ENCODE measurements at regions not wholly inside any gene's neighbourhood (a gene's known extent, or its start where the extent isn't known, plus 50 kb on each side); places are given as distances from the start of the nearest gene placed in this dataset.

DNA sequence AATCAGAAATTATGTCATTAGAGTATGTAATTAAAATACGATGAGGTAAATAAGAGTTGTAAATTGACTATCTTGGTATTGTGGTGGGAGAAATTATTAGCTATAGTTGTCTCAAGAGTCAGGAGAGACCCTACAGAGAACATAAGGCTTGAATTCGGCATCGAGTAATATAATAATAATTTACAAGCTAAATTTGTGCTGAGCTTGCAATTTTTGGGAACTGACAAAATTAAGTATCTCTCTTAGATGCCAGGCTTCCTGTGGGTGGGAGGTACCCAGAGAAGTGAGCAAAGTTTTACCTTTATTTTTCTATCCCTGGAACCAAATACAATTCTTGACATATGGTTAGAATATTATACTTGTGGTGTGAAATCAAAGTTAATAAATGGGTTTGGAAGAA lies 1637.0 kb downstream of the EFNB2 start:
- DNase-seq = no peak

DNA sequence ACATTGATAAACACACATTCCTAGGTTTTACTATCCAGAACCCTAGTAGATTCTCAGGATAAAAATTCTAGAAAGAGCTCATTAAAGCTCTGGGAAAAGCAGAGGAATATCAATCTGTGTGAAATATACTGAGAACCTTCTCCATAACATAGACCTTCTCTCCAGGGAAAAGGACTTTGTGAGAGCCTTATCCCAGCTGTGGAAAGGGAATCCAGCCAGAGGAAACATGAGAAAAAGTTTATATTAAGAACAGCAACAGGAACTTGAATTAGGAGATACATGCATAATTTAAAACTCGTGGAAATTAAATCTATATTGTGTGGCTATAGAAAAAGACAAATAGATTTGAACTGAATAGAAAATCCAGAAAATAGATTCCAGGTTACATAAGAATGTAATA lies 1639.9 kb downstream of the EFNB2 start:
- DNase-seq = no peak

DNA sequence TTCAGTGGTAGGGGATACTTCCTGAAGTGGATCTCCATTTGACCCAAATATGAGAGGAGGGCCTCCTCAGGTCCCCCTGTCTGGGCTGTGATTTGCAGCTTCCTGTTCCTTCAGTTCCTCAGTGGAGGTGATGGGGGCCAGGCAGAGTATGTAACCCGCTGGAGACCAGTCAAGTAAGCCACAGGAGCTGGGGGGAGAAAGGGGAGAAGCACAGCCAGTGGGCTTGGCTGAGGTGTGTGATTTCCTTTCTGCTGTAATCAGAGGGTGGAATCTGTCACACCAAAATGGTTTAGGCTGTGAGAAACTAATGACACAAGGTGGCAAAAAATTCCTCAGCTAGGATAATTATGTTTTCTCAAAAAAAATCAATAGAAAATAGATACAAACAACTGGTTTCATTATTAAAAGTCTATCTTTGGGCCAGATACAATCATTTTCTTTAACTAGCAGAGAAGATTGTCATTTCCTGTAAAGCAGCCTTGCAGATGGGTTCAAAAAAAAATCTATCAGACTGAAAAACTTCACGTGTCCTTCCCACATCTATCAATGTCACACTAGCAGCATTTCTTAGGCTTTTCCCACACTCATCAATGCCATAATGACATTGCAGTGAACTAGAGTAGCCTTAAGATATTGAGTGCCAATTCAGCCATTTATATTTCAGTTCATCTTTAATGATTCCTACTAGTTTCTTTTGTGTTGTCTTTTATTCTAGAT lies 1660.3 kb downstream of the EFNB2 start:
- DNase-seq = no peak

DNA sequence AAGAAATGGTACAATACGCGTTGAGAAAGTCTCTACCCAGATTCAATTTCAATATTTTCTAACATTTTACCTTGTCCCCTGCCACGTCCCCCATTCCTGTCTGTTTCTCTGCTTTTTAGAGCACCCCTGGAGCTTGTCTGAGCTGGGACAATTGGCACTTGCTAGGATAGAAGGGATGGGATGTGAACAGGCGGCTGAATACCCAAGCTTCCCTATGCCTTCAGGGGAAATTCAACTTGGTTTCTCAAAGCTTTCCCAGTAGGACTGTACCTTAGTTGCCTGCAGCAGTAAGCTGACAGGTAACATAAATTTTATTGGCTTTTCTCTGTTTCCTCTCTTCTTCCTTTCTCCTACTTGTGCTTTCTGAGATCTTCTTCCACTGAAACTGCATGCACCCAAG lies 1663.3 kb downstream of the EFNB2 start:
- no peak for DNase-seq

DNA sequence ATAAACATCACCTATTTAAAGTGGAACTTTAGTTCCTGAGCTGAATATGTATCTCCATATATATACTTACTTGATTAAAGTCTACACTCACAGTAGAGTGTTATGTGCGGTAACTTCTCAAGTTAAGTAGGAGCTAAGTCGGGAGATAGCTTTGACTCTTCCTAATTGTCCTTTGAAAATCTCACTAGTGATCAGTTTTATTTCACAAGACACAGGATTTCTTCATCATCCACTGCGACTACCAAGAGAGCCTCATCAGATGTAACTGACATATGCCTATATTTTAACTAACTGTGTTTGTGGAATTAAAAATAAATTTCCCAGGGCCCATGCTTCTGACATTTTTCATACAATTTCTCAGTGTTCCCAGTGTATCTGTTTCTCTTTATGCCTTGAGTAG lies 1664.0 kb downstream of the EFNB2 start:
- DNase-seq = no peak

DNA sequence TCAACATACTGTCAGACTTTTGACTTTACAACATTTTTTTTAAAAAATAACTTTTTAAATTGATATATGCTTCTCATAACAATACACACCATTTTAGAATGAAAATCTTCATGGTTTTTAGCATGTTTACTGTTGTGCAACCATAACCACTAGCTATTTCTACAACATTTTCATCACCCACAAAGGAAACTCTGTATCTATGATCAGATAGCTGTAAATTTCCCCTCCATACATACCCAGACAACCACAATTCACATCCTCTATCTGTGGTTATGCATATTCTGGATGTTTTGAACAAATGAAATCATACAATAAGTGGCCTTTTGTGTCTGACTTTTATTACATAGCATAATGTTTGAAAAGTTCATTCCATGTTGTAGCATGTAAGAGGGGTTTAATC lies 1666.0 kb downstream of the EFNB2 start:
- DNase-seq = no peak

DNA sequence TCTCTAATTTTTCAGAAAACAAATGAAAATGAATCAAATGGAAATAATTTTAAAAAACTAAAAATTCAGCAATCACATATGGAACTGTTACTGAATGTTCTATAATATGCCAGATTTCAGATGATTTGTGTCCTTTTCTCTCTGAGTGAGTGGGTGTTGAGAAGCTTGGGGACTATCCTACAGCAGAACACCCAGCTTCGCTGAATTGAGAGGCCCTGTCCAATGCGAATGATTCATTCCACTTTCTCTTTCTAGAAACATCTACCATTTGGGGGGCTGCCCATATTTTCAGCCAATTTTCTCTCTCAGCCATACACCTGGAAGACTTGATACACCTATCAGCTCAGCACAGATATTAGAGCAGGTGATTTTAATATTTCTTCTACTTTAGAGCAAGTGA lies 1666.7 kb downstream of the EFNB2 start:
- no peak for DNase-seq

DNA sequence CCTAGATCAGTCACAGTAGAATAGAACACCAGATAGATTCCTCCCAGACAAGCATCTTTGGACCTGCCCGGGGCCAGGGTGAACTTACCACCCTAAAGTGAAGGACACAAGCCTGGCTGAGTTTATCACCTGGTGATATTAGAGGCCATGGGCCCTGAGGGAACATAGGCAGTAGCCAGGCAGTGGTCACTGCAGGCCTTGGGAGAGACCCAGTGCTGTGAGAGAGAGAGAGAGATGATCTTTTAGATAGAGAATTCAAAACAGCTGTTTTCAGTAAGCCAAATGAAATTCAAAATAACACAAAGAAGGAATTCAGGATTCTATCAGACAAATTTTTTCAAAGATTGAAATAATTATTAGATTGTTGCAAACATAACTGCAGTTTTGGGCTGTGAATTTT lies 1679.9 kb downstream of the EFNB2 start:
- no peak for DNase-seq

DNA sequence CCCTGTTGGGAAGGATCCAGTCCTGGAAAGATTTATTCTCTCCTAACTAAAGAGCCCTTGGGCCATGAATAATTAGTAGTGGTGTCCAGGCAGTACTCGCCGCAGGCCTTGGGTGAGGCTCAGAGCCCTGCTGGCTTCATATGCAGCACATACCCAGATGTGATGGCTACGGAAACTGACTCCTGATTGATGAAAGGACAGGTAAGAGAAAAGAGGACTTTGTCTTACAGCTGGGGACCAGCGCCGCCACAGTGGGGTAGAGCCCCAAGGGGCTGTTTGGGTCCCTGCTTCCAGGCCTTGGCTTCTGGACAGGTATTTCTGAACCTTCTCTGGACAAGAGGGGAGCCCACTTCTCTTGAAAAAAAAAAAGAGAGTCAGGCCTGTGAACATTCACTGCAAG lies 1680.8 kb downstream of the EFNB2 start:
- DNase-seq = no peak

DNA sequence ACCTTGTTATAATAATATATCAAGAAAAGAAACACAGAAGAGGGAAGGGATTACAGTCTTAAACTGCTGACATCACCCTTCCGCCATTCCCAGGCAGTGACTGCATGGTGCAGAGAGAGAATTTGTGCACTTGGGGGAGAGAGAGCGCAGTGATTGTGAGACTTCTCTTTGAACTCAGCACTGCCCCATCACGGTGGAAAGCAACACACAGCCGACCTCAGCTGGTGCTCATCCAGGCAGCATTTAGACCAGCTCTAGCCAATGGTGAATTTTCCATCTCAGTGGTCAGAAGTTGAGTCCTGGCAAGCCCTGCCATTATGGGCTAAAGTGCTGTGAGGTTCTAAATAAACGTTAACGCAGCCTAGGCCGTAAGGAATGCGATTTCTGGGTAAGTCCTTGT lies 1681.5 kb downstream of the EFNB2 start:
- no peak for DNase-seq

DNA sequence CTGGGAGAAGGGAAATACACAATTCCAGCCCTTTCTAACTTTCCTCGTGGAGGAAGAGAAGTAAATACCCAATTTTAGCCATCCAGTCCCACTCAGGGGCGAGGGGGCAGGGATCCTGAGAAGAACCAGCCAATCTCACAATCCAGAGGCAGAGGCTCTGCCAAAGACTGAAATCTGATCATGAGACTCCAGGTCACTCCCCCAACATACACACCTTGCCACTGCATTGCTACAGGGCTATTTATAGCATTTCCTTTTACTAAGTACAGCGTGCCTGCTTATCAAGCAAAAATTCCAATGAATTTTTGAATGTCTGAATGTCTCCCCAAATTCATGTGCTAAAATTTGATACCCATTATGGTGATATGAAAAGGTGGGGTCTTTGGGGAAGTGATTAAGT lies 1687.5 kb downstream of the EFNB2 start:
- DNase-seq = no peak

DNA sequence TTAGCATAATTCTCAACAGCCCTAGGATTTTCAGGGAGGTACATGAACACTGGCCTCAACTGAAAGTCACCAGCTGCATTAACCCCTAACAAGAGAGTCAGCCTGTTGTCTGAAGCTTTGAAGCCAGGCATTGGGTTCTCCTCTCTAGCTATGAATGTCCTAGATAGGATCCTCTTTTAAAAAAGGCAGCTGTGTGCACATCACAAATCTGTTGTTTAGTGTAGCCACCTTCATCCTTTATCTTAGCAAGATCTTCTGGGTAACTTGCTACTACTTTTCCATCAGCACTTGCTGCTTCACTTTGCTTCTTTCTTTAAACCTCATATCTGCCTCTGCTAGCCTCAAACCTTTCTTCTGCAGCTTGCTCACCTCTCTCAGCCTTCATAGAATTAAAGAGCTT lies 1692.1 kb downstream of the EFNB2 start:
- DNase-seq = no peak

DNA sequence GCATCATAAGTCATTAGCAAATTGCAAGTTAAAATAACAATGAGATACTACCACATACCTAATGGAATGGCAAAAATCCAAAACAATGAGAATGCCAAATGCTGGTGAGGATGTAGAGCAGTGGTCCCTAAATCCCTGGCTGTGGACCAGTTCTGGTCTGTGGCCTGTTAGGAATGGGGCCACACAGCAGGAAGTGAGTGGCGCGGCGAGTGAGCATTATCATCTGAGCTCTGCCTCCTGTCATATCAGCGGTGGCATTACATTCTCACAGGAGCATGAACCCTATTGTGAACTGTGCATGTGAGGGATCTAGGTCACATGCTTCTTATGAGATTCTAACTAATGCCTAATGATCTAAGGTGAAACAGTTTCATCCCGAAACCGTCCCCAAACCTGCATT lies 1694.4 kb downstream of the EFNB2 start:
- DNase-seq = no peak

DNA sequence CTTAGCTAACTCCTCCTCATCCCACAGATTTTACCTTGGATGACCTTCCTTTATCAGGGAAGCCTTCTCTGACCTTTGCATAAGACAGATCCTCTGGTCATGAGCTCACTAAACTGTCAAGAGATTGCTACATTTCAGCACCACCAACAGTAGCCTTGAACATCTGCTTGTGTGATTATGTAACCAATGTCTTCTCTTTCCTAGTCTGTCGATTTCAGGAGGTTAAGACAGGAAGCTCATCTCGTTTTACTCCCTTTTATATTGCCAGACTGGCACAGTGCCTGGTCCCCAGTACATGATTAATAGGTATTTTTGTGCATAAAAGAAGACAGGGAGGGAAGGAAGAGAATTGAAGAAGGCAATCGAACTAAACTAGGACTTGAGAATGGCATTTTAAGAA lies 1697.7 kb downstream of the EFNB2 start:
- no peak for DNase-seq

DNA sequence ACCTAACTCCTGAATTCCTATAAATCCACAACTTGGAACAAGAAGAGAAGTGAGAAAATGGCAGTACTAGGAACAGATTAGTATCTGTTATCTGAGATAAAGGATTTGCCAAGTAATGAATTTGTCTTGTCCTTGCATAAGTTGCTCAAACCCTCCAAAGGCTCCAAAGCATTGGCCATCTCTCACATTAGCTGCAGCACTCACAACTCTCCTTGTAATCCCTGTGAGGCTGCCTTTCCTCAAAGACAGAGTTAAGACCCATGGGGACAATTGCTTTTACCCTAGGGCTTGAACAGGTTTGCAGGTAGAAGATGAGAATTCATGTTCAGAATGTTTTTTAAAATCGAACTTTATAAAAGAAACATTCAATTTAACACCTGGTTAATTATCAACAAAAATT lies 1702.2 kb downstream of the EFNB2 start:
- no peak for DNase-seq

DNA sequence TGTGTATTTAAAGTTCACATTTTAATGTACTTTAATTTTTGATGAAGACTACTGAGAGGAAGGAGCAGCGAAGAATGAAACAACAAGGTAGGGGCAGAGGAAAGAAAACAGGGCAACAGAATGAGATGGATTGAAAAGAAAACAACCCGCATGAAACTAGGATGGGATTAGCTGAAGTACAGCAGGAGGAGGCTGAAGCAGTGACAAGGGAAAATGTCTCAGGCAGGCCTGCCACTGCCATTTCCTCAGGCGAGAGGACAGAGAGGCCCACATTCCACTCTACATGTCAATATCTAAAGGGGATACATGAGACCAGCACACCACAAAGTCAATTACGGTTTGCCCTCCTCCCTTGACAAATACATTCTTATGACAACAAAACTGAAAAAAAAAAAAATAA lies 1703.2 kb downstream of the EFNB2 start:
- no peak for DNase-seq

DNA sequence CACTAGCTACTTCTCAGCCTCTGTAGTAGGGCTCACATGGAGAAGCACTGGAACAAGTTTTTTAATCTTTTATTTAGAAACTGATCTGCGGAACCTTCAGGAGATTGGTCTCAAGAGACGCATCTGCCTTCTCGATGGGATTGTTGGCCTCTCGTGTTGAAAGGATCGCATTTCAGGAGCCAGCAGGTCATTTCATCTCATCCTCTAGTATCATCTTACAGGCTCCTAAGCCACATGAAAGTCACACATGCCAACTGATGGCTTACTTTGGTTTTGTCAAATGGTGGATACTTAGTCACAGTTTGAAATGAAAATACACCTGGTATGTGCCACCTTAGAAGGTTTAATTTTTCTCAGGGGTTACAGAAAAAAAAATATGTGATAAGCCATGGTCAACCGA lies 1703.6 kb downstream of the EFNB2 start:
- no peak for DNase-seq

DNA sequence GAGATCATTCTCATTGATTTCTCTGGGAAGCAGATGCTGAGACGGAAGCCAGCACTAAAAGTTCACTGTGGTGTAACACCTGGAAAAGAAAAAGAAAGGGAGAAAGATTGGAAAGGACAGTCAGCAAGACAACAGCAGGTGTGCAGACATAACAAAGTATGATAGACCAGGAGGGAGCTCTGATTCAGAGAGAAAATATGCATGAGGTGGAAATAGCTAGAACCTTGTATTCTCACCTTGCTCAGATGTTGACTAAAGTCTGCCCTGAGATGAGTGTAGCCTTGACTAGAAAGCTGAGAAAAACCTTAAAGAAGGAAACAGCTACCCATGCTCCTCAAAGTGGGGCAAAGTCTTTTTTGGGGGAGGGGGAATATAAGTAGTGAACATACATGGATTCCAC lies 1711.8 kb downstream of the EFNB2 start:
- no peak for DNase-seq

DNA sequence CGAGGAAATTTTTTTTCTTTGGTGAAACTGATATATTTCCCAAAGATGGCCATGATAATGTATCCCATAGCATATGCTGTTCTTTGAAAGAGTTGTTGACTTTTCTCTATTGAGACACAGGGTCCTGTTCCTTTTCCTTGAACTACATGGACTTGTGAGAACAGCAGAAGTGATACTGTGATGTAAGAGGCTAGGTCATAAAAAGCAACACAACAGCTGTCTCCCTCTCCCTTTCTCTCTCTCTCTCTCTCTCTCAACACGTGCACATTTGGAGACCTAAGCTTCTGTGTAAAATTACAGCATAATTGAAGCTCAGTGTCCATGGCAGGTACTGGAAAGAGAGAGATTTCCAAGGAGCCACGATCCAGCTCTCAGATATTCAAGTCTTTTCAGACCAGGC lies 1712.4 kb downstream of the EFNB2 start:
- DNase-seq = no peak

DNA sequence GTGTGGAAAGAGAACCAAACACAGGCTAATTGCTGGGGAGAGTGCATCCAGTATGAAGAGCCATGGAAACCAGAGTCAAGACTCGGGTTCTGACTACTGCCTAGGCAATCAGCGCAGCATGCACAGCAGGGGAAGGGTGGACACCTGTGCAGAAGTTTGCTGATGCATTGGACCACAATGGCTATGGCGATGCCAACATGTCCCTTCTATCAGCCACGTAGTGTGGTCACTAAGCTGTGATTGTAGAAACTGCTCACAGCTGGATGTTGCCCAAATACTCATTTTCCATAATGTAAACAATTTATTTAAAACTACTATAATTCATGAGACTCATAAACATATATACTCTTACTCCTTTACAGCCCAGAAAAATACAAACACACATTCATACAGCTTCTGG lies 1718.2 kb downstream of the EFNB2 start:
- no peak for DNase-seq

DNA sequence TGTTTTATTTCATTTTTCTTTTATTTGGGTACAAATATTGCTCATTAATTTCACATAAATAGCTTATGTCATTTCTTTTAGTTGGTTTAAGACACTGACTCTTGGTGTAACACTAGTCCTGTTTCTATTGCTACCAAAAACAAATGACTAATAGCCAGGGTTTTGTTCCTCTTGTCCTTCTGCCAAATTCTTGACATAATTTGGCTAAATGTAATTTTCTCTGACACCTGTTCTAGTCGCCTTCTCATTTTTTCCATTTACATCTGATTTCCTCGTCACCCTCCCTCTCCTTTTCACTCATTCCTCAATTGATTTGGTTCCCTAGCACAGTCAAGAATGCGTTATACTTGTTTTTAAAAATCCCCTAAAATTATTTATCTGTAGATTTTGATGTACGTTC lies 1718.7 kb downstream of the EFNB2 start:
- DNase-seq = no peak

DNA sequence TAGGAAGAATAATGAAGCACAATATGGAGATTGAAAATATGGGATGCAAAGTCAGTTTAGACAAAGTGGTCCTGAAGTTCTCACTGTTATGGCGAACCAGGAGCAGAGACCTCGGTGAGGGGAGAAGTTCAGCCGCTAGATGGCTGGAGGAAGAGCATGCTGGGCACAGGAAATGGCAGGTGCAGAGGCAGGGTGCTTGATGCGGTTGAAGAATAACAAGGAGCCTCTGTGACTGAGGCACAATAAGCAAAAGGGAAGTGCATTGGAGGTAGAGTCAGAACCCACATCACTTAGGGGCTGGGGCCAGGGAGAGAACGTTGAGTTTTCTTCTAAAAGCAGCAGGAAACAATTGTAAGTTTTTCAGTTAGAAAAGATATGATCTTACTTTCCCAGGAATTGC lies 1725.2 kb downstream of the EFNB2 start:
- no peak for DNase-seq

DNA sequence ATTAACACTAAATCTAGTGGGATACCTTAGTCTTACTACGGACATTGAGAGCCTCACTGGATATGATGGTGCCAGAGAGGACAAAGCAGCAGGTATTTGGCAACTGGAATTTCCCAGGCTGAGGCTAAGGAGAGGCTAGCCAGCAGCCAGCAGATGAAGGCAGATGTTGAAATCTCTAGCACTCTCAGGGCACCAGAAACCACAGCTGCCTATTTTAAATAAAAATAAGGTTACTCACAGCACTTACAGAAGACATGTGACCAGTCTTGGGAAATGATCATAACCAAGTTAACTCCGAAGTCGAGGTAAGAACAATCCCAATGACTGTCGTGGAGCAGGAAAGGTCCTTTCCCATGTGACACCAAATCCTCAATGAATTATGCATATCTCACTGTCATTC lies 1726.0 kb downstream of the EFNB2 start:
- no peak for DNase-seq

DNA sequence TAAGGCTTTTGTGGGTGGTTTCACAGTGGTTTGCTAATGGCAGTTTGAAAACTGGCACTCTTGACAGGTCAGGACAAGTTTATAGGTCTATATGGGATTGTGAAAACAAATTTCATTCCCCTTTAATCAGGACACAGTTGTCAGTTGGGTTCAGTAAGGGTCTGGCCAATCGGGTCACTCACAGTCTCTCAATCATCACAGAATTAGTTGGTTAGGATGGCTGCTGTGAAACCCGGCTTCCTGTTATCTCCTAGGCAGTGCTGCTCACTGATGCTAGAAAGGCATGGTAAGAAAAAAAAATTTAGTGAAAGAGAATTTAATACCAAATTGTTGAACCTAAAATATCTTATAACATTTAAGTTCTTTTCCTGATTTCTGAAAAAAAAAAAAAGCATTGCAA lies 1730.1 kb downstream of the EFNB2 start:
- no peak for DNase-seq

DNA sequence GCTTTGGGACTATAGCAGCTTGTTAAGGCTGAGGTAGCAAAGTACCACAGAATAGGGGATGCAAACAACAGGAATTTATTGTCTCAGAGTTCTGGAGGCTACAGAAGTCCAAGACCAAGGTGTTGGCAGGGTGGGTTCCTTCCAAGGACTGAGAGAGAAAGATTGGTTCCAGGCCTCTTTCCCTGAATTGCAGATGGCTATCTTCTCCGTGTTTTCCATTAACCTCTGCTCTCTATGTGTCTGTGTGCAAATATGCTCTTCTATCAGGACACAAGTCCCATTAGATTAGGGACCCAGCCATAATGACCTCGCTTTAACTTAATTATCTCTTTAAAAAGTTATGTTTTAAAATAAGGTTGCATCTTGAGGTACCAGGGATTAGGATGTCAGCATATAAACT lies 1732.9 kb upstream of the SLC10A2 start:
- DNase-seq = no peak

DNA sequence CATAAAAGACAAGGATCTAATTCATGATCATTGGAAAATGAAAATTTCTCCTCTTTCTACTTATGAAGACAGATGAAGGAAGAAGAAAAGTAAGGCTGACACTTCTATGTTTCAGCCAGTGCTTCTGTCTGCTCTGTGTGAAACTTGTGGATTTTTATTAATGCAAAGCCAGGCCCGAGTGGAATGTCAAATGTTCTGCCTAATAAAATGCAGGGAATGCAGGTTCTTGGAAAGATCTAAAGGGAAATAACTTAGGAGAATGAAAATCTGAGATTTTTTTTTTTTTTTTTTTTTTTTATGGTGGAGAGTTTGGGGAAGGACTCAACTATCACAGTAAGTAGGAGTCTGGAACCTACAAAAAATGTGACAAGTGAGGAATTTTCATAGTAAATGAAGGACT lies 1732.3 kb upstream of the SLC10A2 start:
- no peak for DNase-seq

All from hippocampal formation (tissue), 2 donors.